Activated naive CD8-positive, alpha-beta T cell treated with anti-CD3 and anti-CD28 coated beads, Interleukin-2, amount 50 U/mL, for 16 hours (primary cell): ENCODE measurements at regions not wholly inside any gene's neighbourhood (a gene's known extent, or its start where the extent isn't known, plus 50 kb on each side); places are given as distances from the start of the nearest gene placed in this dataset.
A peak's percentile ranks its signal among the peaks of the same experiment; 100 is the strongest.

Experiments
- DNase-seq: peaks from one replicate; pipeline ENCODE4 v3.0.0-alpha.2; 2020; ENCODE audit warnings: low read depth, low spot score

DNA sequence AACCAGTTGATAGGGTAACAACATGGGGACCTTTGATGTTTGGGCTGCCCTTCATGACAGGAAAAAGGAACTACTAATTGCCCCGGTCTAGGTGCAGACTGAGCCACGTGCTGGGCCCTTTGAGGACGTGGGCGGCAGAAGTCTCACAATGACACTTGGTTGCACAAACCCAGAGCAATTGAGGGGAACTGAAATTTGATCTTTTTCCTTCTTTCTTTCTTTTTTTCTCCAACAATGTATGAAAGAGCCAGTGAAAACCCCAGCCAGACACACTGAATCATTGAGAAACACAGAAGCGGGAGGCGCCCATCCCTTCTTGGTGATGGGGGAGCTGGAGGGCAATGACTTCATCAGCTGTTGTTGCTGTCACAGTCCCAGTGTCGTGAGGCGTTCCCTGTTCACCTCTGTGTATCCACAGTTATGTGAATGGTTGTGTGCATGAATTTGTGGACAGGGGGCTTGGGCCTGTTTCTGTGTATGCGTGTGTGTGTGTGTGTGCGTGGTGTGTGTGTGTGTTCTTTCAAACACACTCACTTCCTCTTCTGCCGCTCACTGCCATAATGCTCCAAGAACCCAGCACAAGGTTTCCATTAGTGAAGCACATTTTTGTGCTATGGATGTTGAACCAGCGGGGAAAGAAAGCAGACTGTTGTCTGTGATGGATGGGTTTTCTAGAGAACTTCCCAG is 137.5 kb upstream of the CCND2 start:
- DNase-seq = peak; percentile 55

DNA sequence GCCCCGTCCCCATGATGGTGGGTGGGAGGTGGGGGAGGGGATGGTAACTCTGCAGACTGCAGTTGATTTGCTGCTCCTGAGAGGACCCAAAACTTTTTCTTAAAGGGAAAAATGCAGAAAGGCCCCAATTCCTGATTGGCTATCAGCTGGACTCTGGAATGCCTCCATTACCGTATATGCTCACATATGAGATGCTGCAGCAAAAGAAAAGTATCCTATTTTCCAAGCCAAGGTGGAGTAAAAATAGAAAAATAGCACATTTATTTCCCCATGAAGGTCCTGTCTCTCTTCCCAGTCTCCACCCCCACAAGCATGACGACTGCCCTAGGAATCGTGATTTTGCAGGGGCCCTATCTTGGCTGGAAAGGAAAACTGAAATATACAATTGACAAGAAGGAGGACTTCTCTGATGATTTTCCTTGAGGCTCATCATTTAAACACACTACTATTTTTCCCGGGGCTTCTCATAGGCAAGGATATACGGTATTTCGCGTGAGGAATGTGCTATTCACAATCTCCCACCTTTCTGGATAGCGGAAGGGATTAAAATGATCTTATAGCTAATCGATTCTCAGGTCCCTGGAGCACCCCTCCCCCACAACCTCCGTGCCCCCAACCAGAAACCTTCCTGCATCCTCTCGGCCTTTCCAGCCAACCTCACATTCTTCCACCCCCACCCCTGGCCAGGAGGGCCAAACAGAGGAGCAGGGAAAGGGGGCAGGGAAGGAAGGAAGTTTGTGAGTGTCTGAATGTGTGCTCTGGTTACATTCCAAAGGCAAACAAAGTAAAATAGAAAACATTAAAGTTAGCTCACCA is 138.9 kb upstream of the CCND2 start:
- no peak for DNase-seq

DNA sequence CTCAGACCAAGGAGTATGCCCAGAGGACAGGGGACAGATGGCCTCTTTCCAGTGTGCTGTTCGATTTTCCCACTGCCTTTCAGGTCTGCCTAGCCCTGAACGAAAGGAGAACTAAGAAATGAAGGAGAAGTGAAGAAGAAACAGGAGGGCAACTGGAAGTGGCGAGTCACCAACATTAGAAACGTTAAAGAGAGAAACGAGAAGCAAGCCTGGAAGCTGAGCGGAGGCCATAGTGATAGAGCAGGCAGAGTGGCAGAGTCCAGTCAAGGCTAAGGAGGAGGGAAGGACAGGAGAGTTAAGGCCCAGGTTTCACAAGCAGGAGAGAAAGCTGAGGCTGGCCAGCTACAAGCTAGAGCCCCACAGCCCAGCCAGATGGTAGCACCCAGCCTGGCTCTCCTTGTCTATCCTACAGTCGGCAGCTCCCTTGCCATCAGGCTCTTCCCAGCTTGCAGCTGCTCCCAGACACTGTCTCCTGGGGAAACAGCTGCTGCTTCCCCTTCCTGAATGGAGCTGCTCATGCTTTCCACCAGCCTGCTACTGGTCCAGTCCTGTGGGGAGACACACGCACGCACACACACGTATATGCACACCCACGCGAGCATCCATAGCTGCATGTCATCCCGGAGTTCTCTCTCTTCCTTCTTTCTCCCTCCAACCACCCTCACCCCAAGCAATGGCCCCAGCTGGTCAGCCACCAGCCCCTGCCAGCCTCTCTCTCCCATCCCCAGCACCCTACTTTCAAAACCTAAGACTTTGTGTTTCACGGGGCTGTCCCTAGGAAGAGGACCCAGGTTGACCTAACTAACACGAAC is 139.7 kb upstream of the CCND2 start:
- no peak for DNase-seq

DNA sequence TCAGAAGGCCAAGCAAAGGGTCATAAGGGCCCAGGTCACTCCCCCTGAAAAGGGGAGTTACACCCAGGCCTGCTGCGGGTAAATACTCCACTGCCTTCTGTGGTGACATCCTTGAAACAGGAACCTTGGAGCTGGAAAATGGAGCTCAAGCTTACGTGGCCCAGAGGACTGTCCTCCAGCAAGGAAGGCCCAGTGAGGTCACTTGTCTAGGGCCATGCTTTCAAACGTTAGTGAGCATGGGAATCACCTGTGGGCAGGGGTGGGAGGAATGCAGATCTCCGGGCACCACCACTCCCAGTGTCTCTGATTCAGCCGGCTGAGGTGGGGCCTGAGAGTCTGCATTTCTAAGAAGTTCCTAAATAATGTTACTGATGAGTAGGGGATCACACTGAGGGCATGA is 140.5 kb upstream of the CCND2 start:
- no peak for DNase-seq

DNA sequence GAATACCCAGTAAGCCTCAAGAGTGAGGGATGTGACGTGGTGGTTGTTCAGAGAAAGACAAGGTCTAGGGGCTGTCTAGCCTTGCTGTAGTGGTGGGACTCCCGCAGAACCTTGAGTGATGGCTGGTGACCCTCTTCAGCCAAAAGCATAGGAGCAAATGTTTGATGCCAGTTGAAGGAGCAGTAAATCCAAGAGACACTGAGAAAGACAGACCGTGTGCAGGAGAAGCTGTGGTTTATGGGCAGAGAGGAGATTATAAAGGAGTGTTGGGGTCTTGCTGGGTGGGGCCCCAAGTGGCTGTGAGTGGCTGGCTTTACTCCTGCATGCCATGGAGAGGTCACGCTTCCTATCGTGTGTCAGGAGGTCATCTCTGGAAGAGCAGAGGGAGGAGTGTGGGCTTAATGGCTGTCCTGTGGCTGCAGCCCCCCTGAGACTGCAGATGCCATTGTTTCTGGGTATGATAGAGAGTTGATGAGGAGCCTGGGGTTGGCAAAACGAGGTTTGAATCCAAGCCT is 152.0 kb upstream of the CCND2 start:
- no peak for DNase-seq

DNA sequence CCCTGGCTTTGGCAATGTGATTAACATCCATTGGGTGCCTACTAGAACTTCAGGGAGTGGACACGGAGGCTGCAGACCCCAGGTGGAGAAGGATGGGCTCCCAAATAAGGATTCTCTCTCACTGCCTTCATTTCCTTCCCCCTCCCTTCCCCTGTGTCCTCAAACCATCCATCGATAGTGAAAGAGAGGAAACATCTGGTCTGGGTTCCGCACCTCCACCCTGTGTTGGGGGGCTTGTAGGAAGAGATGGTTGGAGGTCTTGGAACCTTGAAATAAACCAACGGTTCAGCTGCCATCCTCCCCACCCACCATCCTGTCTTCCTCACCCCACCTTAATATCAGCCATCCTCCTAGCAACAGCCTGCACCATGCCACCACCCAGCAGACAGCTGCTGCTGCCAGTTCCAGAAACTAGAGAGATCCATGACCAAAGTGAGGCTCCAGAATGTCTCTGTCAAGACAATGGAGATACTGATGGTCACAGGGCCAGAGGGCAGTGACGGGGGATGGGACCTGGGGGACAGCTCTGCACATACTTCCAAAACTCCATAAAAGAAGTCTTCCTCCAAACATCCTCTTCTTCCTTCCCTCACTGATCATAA is 153.1 kb upstream of the CCND2 start:
- DNase-seq = no peak

DNA sequence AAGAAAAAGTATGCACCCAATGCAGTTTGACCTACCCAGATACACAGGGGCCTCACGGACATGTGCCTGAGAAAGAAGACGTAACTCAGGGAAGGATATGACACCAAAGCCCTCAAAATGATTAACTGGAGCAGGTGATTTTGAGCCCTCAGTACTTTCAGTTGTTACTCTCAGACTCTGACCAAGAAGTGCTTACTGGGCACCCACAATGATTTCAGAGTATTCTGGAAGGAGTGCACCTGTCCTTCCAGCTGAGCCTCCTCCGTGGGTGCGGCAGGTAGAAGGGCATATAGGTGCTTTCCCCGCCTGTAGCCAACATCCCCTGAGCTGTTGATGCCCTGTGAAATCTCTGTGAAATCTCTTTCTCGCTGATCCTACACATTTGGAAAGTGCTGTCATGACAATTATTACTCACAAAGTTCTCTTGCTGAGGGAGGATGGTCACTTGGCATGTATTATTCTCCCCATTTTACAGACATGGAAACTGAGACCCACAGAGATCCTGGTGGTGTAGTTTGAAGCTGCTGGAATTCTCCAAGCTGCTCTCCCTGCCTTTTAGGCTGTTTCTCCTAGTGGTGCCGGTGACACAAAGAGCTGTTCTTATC is 154.3 kb upstream of the CCND2 start:
- no peak for DNase-seq

DNA sequence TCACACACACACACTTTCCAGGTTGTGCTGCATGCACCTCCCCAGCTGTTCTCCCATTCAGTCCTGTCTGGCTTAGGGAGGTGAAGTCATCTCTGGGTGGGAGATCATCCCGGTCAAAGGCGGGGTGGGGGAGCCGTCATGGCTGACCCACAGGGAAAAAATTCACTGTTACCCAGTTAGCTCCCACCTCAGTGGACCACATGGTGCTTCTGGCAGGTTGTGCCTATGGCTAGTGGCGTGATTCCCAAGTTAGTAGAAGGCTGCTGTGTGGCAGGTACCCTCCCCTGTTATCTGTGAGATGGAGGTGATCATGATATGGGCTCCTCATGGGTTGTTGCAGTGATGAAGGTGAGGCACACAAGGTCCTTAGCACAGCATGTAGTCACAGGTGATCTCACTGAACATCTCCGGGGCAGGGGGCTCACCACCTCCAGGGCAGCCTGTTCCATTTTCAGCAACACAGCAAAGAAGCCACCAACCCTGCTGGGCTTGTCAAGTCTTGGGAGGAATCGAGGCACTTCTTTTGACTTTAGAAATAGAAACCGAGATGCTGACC is 154.9 kb upstream of the CCND2 start:
- no peak for DNase-seq

DNA sequence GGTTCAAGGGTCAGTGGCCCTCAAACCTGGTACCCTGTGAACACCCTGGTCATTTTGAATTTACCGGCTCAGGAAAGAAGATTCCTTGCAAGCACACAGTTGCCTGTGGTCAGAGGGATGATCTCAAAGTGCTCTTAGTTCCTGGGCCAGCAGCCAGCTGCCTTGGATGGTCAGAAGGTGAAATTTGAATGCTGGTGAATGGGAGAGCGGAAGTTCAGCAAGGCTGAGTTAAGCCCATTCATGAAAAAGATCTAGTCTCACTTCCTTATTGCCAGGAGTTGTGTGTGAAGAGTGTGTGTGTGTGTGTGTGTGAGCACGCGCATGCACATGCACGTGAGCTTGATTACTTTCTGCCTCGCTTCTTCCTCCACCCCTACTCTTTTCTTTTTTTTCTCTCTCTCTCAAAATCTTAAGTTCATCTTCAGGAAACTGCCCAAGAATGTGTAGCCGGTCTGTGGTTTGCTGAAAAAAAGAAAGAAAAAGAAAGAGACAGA is 155.5 kb upstream of the CCND2 start:
- DNase-seq = no peak

DNA sequence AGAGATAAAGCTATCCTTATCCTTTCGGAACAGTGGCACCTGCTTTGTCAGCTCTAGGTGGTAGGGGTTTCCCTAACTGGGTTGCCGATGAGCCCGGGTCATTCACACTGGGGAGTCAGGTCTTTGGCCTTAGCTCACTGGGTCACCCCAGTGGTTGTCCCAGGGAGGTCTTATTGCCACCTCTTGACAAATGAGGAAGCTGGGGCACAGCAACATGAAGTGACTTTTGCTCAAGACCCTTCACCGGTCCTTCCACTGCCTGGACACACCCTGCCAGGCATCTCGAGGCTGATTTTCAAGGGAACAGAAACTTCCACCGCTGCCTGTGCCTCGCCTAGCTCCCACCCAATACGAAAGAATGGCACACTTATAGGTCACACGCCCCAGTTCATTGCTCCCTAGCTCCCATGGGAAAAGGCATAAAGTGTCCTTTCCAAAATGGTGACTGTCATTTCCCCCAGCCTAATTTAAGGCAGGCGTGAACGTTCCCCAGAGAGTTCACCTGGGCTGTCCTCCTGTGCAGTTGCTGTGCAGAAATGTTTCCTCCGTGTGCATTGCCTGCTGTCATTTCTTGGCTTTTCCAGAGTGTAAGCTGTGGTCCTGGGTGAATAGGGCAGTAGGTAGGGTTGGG is 156.1 kb upstream of the CCND2 start:
- no peak for DNase-seq

DNA sequence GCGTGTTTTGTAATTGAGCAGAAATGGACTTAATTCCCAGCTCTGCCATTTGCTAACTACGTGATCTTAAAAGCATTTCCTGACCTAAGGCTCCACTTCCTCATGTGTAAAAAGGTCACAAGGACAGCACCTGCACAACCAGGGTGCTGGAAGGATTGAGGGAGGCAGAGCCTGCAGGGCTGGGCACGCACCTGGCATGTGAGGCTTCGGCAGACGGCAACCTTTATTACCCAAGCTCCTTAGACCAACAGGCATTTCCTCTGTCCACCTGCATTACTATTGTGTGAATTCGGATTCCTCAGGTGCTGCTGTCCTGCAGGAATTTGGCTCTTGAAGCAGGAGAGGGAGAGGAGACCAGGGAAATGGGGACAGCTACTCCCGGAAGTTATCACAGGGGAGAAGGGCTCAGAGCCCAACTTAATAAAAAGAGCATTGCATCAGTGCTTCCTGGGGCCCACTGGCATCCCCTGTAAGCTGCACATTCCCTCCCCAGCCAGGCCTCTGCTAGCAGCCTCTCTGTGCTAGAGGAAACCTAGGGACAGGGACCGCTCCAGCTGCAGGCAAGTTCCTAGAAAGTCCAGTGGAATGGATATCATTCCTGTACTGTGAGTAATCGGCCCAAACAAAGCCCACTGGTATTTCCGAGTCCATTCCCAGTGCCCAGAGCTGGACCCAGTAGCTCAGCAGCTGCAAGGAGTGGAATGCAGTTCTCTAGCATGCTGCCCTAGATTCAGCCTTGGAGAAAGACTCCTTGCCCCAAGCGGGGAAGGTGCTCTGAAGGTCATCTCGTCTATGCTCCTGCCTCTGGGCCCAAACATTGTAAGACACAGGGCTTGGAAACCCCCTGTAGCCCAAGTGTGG is 157.1 kb upstream of the CCND2 start:
- no peak for DNase-seq

DNA sequence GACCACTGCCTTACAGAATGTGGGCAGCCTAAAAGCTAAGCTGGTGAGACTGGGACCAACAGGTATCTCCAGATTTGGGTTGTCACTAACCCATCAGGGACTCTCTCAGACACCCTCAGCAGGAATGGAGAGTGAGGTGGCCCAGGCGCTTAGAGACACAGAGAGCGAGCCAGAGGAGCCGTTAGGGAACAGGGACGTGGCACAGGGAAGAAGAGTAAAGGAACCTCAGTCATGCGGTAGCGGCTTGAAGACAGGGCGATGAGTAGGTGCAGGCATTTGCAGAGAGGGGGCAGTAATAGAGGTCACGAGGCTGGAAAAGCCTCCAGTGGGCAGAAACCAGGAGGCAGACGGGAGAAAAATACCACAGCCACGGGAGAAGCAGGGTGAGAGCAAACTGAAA is 158.0 kb upstream of the CCND2 start:
- DNase-seq = no peak

DNA sequence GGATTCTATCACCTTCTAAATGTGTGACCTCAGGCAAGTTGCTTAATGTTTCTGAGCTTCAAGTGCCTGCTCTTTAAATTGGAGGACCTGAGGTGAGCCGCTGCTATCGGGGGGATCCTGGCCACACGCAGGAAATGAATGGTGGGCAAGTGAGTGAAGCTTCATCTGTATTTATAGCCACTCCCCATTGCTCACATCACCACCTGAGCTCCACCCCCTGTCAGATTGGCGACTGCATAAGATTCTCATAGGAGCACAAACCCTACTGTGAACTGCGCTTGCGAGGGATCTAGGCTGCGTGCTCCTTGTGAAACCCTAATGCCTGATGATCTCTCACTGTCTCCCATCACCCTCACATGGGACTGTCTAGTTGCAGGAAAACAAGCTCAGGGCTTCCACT is 158.6 kb upstream of the CCND2 start:
- DNase-seq = no peak

DNA sequence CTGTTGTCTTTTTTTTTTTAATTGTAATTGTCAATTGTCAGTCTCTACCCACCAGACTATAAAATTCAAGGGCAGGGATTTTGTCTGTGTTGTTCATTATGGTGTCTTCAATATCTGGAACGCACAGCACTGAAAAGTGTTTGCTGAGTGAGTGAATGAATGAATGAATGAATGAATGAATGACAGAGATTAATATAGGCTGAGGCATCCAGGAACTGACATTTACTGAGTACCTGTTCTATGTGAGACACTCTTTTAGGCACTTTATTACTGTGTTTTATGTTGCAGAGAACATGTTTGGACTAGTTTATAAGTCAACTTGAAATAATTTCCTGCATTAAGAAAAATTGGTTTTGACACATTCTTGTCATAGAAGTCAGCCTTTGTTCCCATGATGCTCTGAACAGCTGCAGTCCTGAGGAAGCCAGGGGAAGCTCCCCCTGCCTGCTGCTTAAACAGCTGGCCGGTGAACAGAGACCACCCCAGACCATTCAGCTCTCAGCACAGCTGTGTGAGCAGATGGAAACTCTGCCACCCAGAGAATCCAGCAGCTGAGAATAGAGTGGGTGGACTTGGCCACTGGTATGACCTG is 160.7 kb upstream of the CCND2 start:
- no peak for DNase-seq

DNA sequence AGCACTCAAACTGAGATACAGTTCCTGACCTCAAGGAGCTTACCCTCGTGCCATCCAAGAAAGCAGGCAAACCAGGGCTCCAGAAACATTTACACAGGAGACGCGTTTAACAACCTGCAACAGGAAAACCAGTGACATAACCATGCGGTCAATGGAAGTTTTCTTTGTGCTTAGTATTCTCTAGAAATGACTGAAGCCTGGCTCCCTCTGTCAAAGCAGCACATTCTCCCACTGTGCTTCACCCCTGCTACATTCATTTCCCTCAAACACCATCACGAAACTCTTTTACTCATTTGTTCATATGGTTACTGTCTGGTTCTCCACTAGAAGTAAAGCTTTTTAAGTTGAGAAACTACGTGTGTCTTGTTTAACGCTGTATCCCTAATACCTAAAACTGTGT is 161.3 kb upstream of the CCND2 start:
- no peak for DNase-seq

DNA sequence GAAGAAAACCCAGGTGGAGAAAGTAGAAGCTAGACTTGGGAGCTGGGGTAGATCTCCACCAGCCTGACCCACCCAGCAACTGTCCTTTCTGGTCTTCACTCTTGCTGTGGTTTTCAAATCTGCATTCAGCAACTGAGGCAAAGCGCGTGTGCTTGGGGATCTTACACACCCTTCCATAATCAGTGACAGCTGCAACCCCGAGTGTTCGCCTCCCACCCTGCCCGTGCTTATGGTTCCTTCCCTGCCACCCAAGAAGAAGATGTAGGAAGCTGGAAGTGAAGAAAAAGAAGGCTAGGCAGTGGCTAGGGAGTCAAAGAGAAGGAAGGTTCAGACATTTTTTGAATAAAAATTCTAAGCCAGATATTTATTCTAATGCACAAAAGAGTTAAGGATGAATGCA is 162.6 kb upstream of the CCND2 start:
- no peak for DNase-seq

DNA sequence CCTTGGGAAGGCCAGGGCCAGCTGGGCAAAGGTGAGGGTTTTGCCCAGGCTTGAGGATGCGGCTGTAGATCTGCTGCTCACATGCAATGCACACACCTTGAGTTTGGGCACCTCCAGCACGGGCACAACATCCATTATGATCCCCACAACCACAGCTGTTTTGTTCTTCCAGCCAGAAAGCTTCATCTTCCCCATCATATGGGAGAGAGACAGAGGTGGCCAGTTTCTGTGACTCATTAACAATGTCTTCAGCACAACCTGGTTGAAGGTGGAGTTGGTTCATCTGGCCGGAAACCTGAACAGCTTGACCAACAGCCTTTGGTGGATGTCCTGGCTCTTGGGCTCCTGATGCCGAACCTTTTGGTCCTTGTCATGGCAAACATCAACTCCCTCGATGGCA is 163.7 kb upstream of the CCND2 start:
- no peak for DNase-seq

DNA sequence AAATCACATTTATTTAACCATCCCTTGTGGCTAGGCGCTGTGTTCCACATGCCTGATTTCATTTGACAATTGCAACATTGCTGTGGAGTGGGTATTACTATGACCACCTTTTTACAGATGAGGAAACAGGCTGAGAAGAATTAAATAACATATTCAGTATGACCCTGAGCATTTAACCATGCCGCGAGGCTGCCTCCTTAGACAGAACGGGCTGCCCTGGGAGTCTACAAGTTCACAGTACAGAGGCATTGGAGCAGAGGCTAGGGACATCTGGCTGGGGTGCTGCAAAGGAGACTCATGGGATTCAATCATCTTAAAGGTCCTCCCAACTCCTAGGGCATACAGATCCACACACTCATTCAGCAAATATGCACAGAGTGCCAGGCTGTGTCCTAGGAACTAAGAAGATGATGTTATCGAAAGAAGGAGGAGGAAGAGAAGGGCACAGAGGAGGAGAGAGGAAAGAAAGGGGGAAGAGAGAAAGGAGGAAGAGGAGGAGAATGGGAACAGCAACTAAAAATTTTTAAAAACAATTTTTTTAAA is 164.7 kb upstream of the CCND2 start:
- no peak for DNase-seq
